ENCODE measurements at regions not wholly inside any gene's neighbourhood (a gene's known extent, or its start where the extent isn't known, plus 50 kb on each side); places are given as distances from the start of the nearest gene placed in this dataset.

DNA sequence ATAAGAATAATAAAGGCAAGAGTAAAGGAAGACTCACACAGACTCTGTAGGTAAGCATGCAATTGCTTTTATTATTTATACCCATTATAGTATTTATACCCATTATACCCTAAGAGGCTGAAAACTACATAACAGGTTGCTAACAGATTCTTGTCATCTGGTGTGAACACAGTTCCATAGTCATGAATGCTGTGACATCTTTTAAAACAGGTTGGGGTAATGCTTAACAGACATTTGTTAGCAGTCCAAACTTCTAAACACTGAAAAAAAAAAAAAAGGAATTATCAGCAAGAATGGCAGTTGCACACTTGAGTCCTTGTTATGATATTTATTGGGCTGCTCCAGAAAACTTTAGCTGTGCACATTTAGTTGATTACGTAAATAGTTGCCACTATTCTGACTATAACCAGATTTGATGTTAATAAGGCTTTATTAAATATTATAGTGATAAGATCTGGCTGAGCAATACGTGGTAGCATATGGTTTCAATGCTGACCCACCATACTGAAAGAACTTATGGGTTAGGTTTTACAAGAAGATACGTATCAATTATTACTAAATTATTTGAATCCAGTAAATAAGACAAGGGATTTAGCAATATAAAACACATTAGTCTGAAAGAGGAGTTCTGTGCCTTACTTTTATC lies 888.8 kb downstream of the LRRTM4 start:
- Histone ChIP-seq H3K27me3 (no peaks in the 10 kb centered on the region), H3K79me2 (no peaks in the 10 kb centered on the region), H3K27ac (no peak overlapping the region), H2AFZ (no peak overlapping the region), H3K4me3 (no peak overlapping the region), H3K4me1 (ENCODE audit: insufficient read depth) (no peaks in the 10 kb centered on the region), H3K9me2 (replicated peaks; ENCODE audit: insufficient read depth) (no peaks in the 10 kb centered on the region), H4K20me1 (ENCODE audit: insufficient read depth, poor library complexity, severe bottlenecking) (no peaks in the 10 kb centered on the region), H3K9me3 (ENCODE audit: low read depth) (no peaks in the 10 kb centered on the region), H3K36me3 (replicated peaks; ENCODE audit: insufficient read depth, low read depth) (no peaks in the 10 kb centered on the region), H3K4me2 (no peak overlapping the region)
- no peak for DNase-seq (ENCODE audit: low spot score)
- TF ChIP-seq, protein P1, sequence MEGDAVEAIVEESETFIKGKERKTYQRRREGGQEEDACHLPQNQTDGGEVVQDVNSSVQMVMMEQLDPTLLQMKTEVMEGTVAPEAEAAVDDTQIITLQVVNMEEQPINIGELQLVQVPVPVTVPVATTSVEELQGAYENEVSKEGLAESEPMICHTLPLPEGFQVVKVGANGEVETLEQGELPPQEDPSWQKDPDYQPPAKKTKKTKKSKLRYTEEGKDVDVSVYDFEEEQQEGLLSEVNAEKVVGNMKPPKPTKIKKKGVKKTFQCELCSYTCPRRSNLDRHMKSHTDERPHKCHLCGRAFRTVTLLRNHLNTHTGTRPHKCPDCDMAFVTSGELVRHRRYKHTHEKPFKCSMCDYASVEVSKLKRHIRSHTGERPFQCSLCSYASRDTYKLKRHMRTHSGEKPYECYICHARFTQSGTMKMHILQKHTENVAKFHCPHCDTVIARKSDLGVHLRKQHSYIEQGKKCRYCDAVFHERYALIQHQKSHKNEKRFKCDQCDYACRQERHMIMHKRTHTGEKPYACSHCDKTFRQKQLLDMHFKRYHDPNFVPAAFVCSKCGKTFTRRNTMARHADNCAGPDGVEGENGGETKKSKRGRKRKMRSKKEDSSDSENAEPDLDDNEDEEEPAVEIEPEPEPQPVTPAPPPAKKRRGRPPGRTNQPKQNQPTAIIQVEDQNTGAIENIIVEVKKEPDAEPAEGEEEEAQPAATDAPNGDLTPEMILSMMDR (IDR thresholded peaks at IDR 0.05; ENCODE audit: poor library complexity): no peak
- no peak for TF ChIP-seq EZH2phosphoT487 (IDR thresholded peaks at IDR 0.05; ENCODE audit: low read depth, severe bottlenecking, unreplicated experiment)
- TF ChIP-seq EZH2 (IDR thresholded peaks at IDR 0.05; ENCODE audit: borderline replicate concordance): no peak
- 73% methylated on average over 3 of the region's 3 CpGs for WGBS (ENCODE audit: low lambda C conversion rate, missing lambda C conversion rate)

DNA sequence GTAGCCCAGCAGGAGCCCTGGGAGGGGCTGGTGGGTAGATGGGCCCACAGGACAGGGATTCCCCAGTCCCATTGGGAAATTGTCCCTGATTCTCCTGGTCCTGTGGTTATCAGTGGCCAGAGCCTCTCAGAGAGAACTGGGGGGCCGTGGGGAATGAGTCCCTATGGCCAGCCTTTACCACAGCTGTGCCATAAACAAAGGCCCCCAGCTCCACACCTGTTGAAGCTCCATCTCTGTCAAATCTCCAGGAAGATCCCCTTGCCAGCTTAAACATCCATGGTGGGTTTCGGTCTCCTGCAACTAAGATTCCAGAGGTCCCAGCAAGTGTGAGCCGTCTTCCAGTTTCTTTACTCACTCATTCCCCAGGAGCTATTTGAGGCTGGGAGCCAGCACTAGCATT lies 897.1 kb downstream of the LRRTM4 start:
- no peaks in the 10 kb centered on the region for H3K79me2 ChIP-seq
- H3K4me3 ChIP-seq: no peak overlapping the region
- no peaks in the 10 kb centered on the region for H3K9me3 ChIP-seq (ENCODE audit: low read depth)
- H3K4me2 ChIP-seq: no peak overlapping the region
- H3K9me2 ChIP-seq (replicated peaks; ENCODE audit: insufficient read depth): no peaks in the 10 kb centered on the region
- DNase-seq (ENCODE audit: low spot score): no peak
- no peaks in the 10 kb centered on the region for H4K20me1 ChIP-seq (ENCODE audit: insufficient read depth, poor library complexity, severe bottlenecking)
- no peaks in the 10 kb centered on the region for H3K36me3 ChIP-seq (replicated peaks; ENCODE audit: insufficient read depth, low read depth)
- no peak overlapping the region for H3K27ac ChIP-seq
- no peak for TF ChIP-seq EZH2phosphoT487 (IDR thresholded peaks at IDR 0.05; ENCODE audit: low read depth, severe bottlenecking, unreplicated experiment)
- TF ChIP-seq EZH2 (IDR thresholded peaks at IDR 0.05; ENCODE audit: borderline replicate concordance): no peak
- TF ChIP-seq, protein P1 (IDR thresholded peaks at IDR 0.05; ENCODE audit: poor library complexity): no peak
- no peaks in the 10 kb centered on the region for H3K27me3 ChIP-seq
- no peak overlapping the region for H2AFZ ChIP-seq
- no peaks in the 10 kb centered on the region for H3K4me1 ChIP-seq (ENCODE audit: insufficient read depth)
- WGBS (ENCODE audit: low lambda C conversion rate, missing lambda C conversion rate): 92% methylated on average over 3 of the region's 3 CpGs

DNA sequence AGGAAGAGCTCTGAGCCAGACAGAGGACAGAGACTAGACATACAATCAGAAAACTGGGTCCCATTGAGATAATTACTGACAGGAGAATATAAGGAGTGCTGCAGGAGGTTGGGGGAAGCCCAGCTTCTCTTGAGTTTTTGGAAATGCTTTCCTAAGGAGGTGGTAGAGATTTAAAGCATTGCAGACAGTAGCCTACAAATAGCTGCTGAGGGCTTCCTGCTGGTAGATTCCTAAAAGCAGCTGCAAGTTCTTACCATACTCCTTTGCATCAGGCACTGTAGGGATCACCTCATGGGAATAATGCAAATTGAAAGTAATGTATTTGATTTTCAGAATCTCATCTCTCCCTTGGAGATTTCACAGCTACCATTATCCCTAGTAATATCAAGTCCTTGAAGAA lies 902.6 kb upstream of the GCFC2 start:
- H3K4me2 ChIP-seq: no peak overlapping the region
- no peaks in the 10 kb centered on the region for H3K27me3 ChIP-seq
- H3K27ac ChIP-seq: no peak overlapping the region
- TF ChIP-seq EZH2 (IDR thresholded peaks at IDR 0.05; ENCODE audit: borderline replicate concordance) (no peak), EZH2phosphoT487 (IDR thresholded peaks at IDR 0.05; ENCODE audit: low read depth, severe bottlenecking, unreplicated experiment) (no peak)
- TF ChIP-seq, protein P1 (IDR thresholded peaks at IDR 0.05; ENCODE audit: poor library complexity): no peak
- no peaks in the 10 kb centered on the region for H3K9me3 ChIP-seq (ENCODE audit: low read depth)
- no peaks in the 10 kb centered on the region for H3K36me3 ChIP-seq (replicated peaks; ENCODE audit: insufficient read depth, low read depth)
- no peaks in the 10 kb centered on the region for H4K20me1 ChIP-seq (ENCODE audit: insufficient read depth, poor library complexity, severe bottlenecking)
- no peaks in the 10 kb centered on the region for H3K9me2 ChIP-seq (replicated peaks; ENCODE audit: insufficient read depth)
- DNase-seq (ENCODE audit: low spot score): no peak
- H3K4me1 ChIP-seq (ENCODE audit: insufficient read depth): no peaks in the 10 kb centered on the region
- H2AFZ ChIP-seq: no peak overlapping the region
- no peaks in the 10 kb centered on the region for H3K79me2 ChIP-seq
- H3K4me3 ChIP-seq: no peak overlapping the region

DNA sequence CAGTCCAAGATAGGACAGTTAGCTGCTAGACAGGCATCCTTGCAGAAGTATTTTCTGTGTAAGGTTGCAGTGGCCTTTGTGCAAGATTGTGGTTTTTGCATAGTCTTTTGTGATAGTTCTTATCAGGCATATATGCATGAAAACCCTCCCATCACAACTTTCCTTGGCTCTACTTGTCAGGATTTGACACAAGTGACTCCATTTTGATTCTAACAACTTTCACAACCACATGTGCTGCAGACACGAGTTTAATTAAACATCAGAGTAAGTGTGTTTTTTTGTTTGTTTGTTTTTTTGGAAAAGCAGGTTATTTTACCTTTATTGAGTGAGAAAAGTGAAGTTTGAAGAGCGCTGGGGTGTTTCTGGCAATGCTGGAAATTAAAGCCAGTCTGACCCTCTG lies 902.0 kb upstream of the GCFC2 start:
- Histone ChIP-seq H3K4me3 (no peak overlapping the region), H3K4me2 (no peak overlapping the region), H3K27ac (no peak overlapping the region), H3K27me3 (no peaks in the 10 kb centered on the region), H3K4me1 (ENCODE audit: insufficient read depth) (no peaks in the 10 kb centered on the region), H3K9me3 (ENCODE audit: low read depth) (no peaks in the 10 kb centered on the region), H3K79me2 (no peaks in the 10 kb centered on the region), H3K9me2 (replicated peaks; ENCODE audit: insufficient read depth) (no peaks in the 10 kb centered on the region), H3K36me3 (replicated peaks; ENCODE audit: insufficient read depth, low read depth) (no peaks in the 10 kb centered on the region), H4K20me1 (ENCODE audit: insufficient read depth, poor library complexity, severe bottlenecking) (no peaks in the 10 kb centered on the region), H2AFZ (no peak overlapping the region)
- DNase-seq (ENCODE audit: low spot score): no peak
- no peak for TF ChIP-seq EZH2phosphoT487 (IDR thresholded peaks at IDR 0.05; ENCODE audit: low read depth, severe bottlenecking, unreplicated experiment)
- TF ChIP-seq, protein P1 (IDR thresholded peaks at IDR 0.05; ENCODE audit: poor library complexity): no peak
- no peak for TF ChIP-seq EZH2 (IDR thresholded peaks at IDR 0.05; ENCODE audit: borderline replicate concordance)
- WGBS (ENCODE audit: low lambda C conversion rate, missing lambda C conversion rate): 81% methylated on average over 2 of the region's 2 CpGs

All from hepatocyte (in vitro differentiated cells).